ENCODE measurements at regions not wholly inside any gene's neighbourhood (a gene's known extent, or its start where the extent isn't known, plus 50 kb on each side); places are given as distances from the start of the nearest gene placed in this dataset.
"Not testable (repeated sequence)": the region's sequence is repeated elsewhere in the genome, so short reads cannot be mapped to it uniquely, and the experiment has no call there.

- DNase-seq (ENCODE audit: low spot score): no peak
Measured at GRCh38 chr16:48999044-48999443, 282.6 kb downstream of the CBLN1 start.

GRCh38 chr16:48997946-48998345 is 283.7 kb downstream of the CBLN1 start:
- DNase-seq (ENCODE audit: low spot score): no peak

GRCh38 chr16:48997081-48997615 is 284.5 kb downstream of the CBLN1 start:
- no peak for DNase-seq (ENCODE audit: low spot score)

GRCh38 chr16:48978501-48978900 is 303.1 kb downstream of the CBLN1 start:
- no peak for DNase-seq (ENCODE audit: low spot score)

GRCh38 chr16:48972236-48972635 is 309.4 kb downstream of the CBLN1 start:
- no peak for DNase-seq (ENCODE audit: low spot score)

- no peak for DNase-seq (ENCODE audit: low spot score)
Measured at GRCh38 chr16:48971571-48972077, 310.0 kb downstream of the CBLN1 start.

GRCh38 chr16:48970216-48970615 is 311.4 kb downstream of the CBLN1 start:
- DNase-seq (ENCODE audit: low spot score): no peak

GRCh38 chr16:48969611-48970010 is 312.0 kb downstream of the CBLN1 start:
- no peak for DNase-seq (ENCODE audit: low spot score)

- DNase-seq (ENCODE audit: low spot score): no peak
Measured at GRCh38 chr16:48965386-48965785, 316.3 kb downstream of the CBLN1 start.

GRCh38 chr16:48963901-48964615 is 317.6 kb downstream of the CBLN1 start:
- no peak for DNase-seq (ENCODE audit: low spot score)

GRCh38 chr16:48963306-48963705 is 318.3 kb downstream of the CBLN1 start:
- DNase-seq (ENCODE audit: low spot score): no peak

GRCh38 chr16:48961546-48961945 is 320.1 kb downstream of the CBLN1 start:
- no peak for DNase-seq (ENCODE audit: low spot score)

GRCh38 chr16:48960830-48961229 is 320.8 kb downstream of the CBLN1 start:
- DNase-seq (ENCODE audit: low spot score): no peak

- DNase-seq (ENCODE audit: low spot score): no peak
Measured at GRCh38 chr16:48959747-48960146, 321.9 kb downstream of the CBLN1 start.

- DNase-seq (ENCODE audit: low spot score): no peak
Measured at GRCh38 chr16:48959204-48959603, 322.4 kb downstream of the CBLN1 start.

GRCh38 chr16:48958681-48959080 is 323.0 kb downstream of the CBLN1 start:
- DNase-seq (ENCODE audit: low spot score): no peak

GRCh38 chr16:48956620-48957019 is 325.0 kb downstream of the CBLN1 start:
- DNase-seq (ENCODE audit: low spot score): no peak

- no peak for DNase-seq (ENCODE audit: low spot score)
Measured at GRCh38 chr16:48955837-48956236, 325.8 kb downstream of the CBLN1 start.

- not testable (repeated sequence) for DNase-seq (ENCODE audit: low spot score)
Measured at GRCh38 chr16:48951621-48952125, 330.0 kb downstream of the CBLN1 start.

- DNase-seq (ENCODE audit: low spot score): no peak
Measured at GRCh38 chr16:48950184-48950583, 331.5 kb downstream of the CBLN1 start.

- DNase-seq (ENCODE audit: low spot score): no peak
Measured at GRCh38 chr16:48949636-48950035, 332.0 kb downstream of the CBLN1 start.

- no peak for DNase-seq (ENCODE audit: low spot score)
Measured at GRCh38 chr16:48948911-48949310, 332.7 kb downstream of the CBLN1 start.

GRCh38 chr16:48947371-48947713 is 334.3 kb downstream of the CBLN1 start:
- no peak for DNase-seq (ENCODE audit: low spot score)

Data from mucosa of gallbladder (tissue), 1 donor.